H1 (cell line): ENCODE measurements at regions not wholly inside any gene's neighbourhood (a gene's known extent, or its start where the extent isn't known, plus 50 kb on each side); places are given as distances from the start of the nearest gene placed in this dataset.

ENCODE experiments used
- CTCF ChIA-PET: fragments of 300-600 bp; sonication (Branson Sonifier 250); formaldehyde crosslinking; loops from one replicate; lab custom pipeline; 2021; ENCODE audit not compliant: partially characterized antibody; lab: Charles Lee
- POLR2A ChIA-PET: fragments of 300-600 bp; sonication (Branson Sonifier 250); formaldehyde crosslinking; loops from one replicate; lab custom pipeline; 2021; ENCODE audit warnings: inconsistent platforms; ENCODE audit not compliant: partially characterized antibody; lab: Charles Lee
- DNase-seq, 2 experiments: peaks; one replicate each; pipeline versions ENCODE4 v3.0.0 to v3.0.0-alpha.2; 2010 to 2022; ENCODE audit warnings: low spot score in 2 of 2, low read depth in 1 of 2, mixed read lengths in 1 of 2
- FAIRE-seq: peaks from 2 replicates; lab custom pipeline; 2011; peaks lifted over from hg19 to GRCh38; lab: Jason Lieb, UNC
- H2AFZ ChIP-seq: 2 replicates; pipeline ENCODE4 v1.8.1; 2012; ENCODE audit warnings: low read length, inconsistent platforms
- H2AK5ac ChIP-seq: 2 replicates; pipeline ENCODE4 v1.6.1; 2013; ENCODE audit warnings: low read depth, low read length
- H2BK120ac ChIP-seq: replicated peaks from 2 replicates; pipeline ENCODE3; 2013; ENCODE audit warnings: low read depth, low read length, inconsistent platforms
- H2BK12ac ChIP-seq: 2 replicates; pipeline ENCODE4 v1.6.1; 2013; ENCODE audit warnings: low read depth, low read length
- H2BK15ac ChIP-seq: 2 replicates; pipeline ENCODE4 v1.6.1; 2013; ENCODE audit warnings: low read length
- H2BK20ac ChIP-seq: 2 replicates; pipeline ENCODE4 v1.6.1; 2013; ENCODE audit warnings: low read length
- H2BK5ac ChIP-seq: 2 replicates; pipeline ENCODE4 v1.6.1; 2013; ENCODE audit warnings: low read depth, low read length
- H3K14ac ChIP-seq: 2 replicates; pipeline ENCODE4 v1.6.1; 2013; ENCODE audit warnings: inconsistent platforms; ENCODE audit not compliant: insufficient read length
- H3K18ac ChIP-seq: 2 replicates; pipeline ENCODE4 v1.6.1; 2013; ENCODE audit warnings: low read length; ENCODE audit errors: extremely low read depth
- H3K23ac ChIP-seq: 2 replicates; pipeline ENCODE4 v1.6.1; 2013; ENCODE audit warnings: inconsistent platforms; ENCODE audit not compliant: insufficient read length
- H3K23me2 ChIP-seq: 2 replicates; pipeline ENCODE4 v1.6.1; 2013; ENCODE audit warnings: low read depth, low read length
- H3K27ac ChIP-seq: 2 replicates; pipeline ENCODE4 v1.6.1; 2011; ENCODE audit warnings: low read depth, low read length, inconsistent platforms
- H3K27me3 ChIP-seq, 4 experiments: replicated peaks in 1 of 4; 1 replicate in 1 of 4; 2 replicates in 3 of 4; pipeline versions ENCODE4 v1.6.1 to v1.8.1; 2011 to 2013; ENCODE audit warnings: low read length in 3 of 4, mild to moderate bottlenecking in 3 of 4, inconsistent platforms in 2 of 4, mixed read lengths in 2 of 4, moderate library complexity in 1 of 4; ENCODE audit not compliant: control insufficient read depth in 3 of 4, insufficient read depth in 3 of 4; ENCODE audit errors: extremely low read depth in 1 of 4
- H3K36me3 ChIP-seq, 4 experiments: 2 replicates each; pipeline versions ENCODE4 v1.6.1 to v1.8.1; 2011 to 2013; ENCODE audit warnings: mild to moderate bottlenecking in 4 of 4, low read length in 3 of 4, moderate library complexity in 2 of 4, control low read depth in 1 of 4, inconsistent platforms in 1 of 4; ENCODE audit not compliant: insufficient read depth in 4 of 4, control insufficient read depth in 2 of 4
- H3K4ac ChIP-seq: replicated peaks from 2 replicates; pipeline ENCODE3; 2013; ENCODE audit warnings: low read length, low read depth, mixed read lengths, inconsistent platforms; ENCODE audit not compliant: insufficient read length
- H3K4me1 ChIP-seq, 4 experiments: replicated peaks in 1 of 4; 1 replicate in 1 of 4; 2 replicates in 3 of 4; pipeline versions ENCODE4 v1.6.1 to v1.8.1; 2011 to 2013; ENCODE audit warnings: low read length in 3 of 4, inconsistent platforms in 2 of 4, mixed read lengths in 1 of 4; ENCODE audit not compliant: insufficient read depth in 4 of 4, control insufficient read depth in 3 of 4
- H3K4me2 ChIP-seq, 2 experiments: 2 replicates each; pipeline versions ENCODE4 v1.6.1 to v1.8.1; 2011 to 2013; ENCODE audit warnings: low read depth in 2 of 2, low read length in 2 of 2, control low read depth in 1 of 2, inconsistent platforms in 1 of 2, mild to moderate bottlenecking in 1 of 2; ENCODE audit not compliant: insufficient read depth in 1 of 2
- H3K4me3 ChIP-seq, 4 experiments: fragments of 200-600, 300-600 bp in 1 of 4; sonication (generic), shearing (Covaris generic), sonication (Bioruptor Twin) in 1 of 4; 2 replicates each; pipeline versions ENCODE4 v1.5.1 to v1.8.1; 2011 to 2016; ENCODE audit warnings: low read length in 4 of 4, low read depth in 3 of 4, control low read depth in 2 of 4, inconsistent platforms in 2 of 4, mild to moderate bottlenecking in 2 of 4, mixed read lengths in 1 of 4, moderate library complexity in 1 of 4; ENCODE audit not compliant: insufficient read depth in 2 of 4; ENCODE audit errors: extremely low read depth in 1 of 4
- H3K56ac ChIP-seq: replicated peaks from 2 replicates; pipeline ENCODE3; 2013; ENCODE audit warnings: low read depth, mild to moderate bottlenecking, mixed read lengths, low read length, inconsistent platforms; ENCODE audit not compliant: insufficient read length
- H3K79me1 ChIP-seq: 2 replicates; pipeline ENCODE4 v1.6.1; 2013; ENCODE audit warnings: low read depth, low read length, control low read depth
- H3K79me2 ChIP-seq, 2 experiments: 2 replicates each; pipeline versions ENCODE4 v1.6.1 to v1.8.1; 2012 to 2013; ENCODE audit warnings: low read length in 2 of 2, mild to moderate bottlenecking in 2 of 2, inconsistent platforms in 1 of 2; ENCODE audit not compliant: insufficient read depth in 2 of 2, control insufficient read depth in 1 of 2
- H3K9ac ChIP-seq, 4 experiments: replicated peaks in 1 of 4; 1 replicate in 1 of 4; 2 replicates in 3 of 4; pipeline versions ENCODE4 v1.6.1 to v1.8.1; 2011 to 2013; ENCODE audit warnings: low read depth in 3 of 4, low read length in 3 of 4, control low read depth in 2 of 4, mild to moderate bottlenecking in 2 of 4, moderate library complexity in 2 of 4, inconsistent platforms in 1 of 4; ENCODE audit errors: extremely low read depth in 1 of 4
- H3K9me3 ChIP-seq, 2 experiments: 2 replicates each; pipeline versions ENCODE4 v1.6.1 to v1.8.1; 2012 to 2013; ENCODE audit warnings: mild to moderate bottlenecking in 2 of 2, moderate library complexity in 2 of 2, control low read depth in 1 of 2, inconsistent platforms in 1 of 2, low read depth in 1 of 2, low read length in 1 of 2, mixed read lengths in 1 of 2; ENCODE audit not compliant: insufficient read depth in 2 of 2
- H4K20me1 ChIP-seq, 2 experiments: replicated peaks in 1 of 2; 2 replicates each; pipeline versions ENCODE3 to v1.8.1; 2011 to 2013; ENCODE audit warnings: inconsistent platforms in 2 of 2, low read length in 2 of 2, mild to moderate bottlenecking in 1 of 2; ENCODE audit not compliant: insufficient read depth in 2 of 2, control insufficient read depth in 1 of 2
- H4K5ac ChIP-seq: 2 replicates; pipeline ENCODE4 v1.6.1; 2013; ENCODE audit warnings: low read length, low read depth, mixed read lengths, inconsistent platforms; ENCODE audit not compliant: insufficient read length
- H4K8ac ChIP-seq: 2 replicates; pipeline ENCODE4 v1.8.0; 2013; ENCODE audit warnings: mild to moderate bottlenecking, moderate library complexity, low read length, inconsistent platforms; ENCODE audit not compliant: insufficient read depth; ENCODE audit errors: extremely low read depth
- H4K91ac ChIP-seq: replicated peaks from 2 replicates; pipeline ENCODE3; 2013; ENCODE audit warnings: low read length, mixed read lengths, inconsistent platforms; ENCODE audit not compliant: insufficient read length
- ATF3 ChIP-seq: IDR thresholded peaks from 2 replicates; pipeline ENCODE4 v1.6.1; 2011; ENCODE audit warnings: low read depth, mild to moderate bottlenecking, low read length; ENCODE audit not compliant: insufficient read depth
- CEBPB ChIP-seq: IDR thresholded peaks from 2 replicates; pipeline ENCODE4 v1.6.1; 2012; ENCODE audit warnings: low read depth, low read length
- CHD2 ChIP-seq: IDR thresholded peaks from 2 replicates; pipeline ENCODE4 v1.6.1; 2012; ENCODE audit warnings: low read length, improper control_type of control experiment
- EZH2 ChIP-seq: fragments of 200-600 bp; sonication (generic); IDR thresholded peaks from 2 replicates; pipeline ENCODE4 v1.7.1; 2012; ENCODE audit warnings: low read depth, mild to moderate bottlenecking, moderate library complexity, low read length, inconsistent platforms; ENCODE audit not compliant: severe bottlenecking
- WGBS, 2 experiments: shearing (Covaris generic) in 1 of 2; methylation state at CpG; one replicate each; pipeline versions ENCODE4 v1.1.6 to v1.1.7; 2013 to 2015; ENCODE audit warnings: low lambda C conversion rate in 2 of 2, mixed read lengths in 2 of 2, inconsistent platforms in 1 of 2, low coverage in 1 of 2, missing lambda C conversion rate in 1 of 2; ENCODE audit not compliant: insufficient replicate concordance in 2 of 2, insufficient coverage in 1 of 2, insufficient read length in 1 of 2; ENCODE audit errors: extremely low coverage in 1 of 2, missing lambda C conversion rate in 1 of 2; 5-methylcytosine and 5-hydroxymethylcytosine counted together

- no peak overlapping the region for H3K23ac ChIP-seq
- FAIRE-seq (no peak), DNase-seq (no peak)
- H2BK120ac ChIP-seq = no peak overlapping the region
- no peaks in the 10 kb centered on the region for H3K23me2 ChIP-seq
- no peaks in the 10 kb centered on the region for H3K79me1 ChIP-seq
- no peak overlapping the region for H3K56ac ChIP-seq
- no peak overlapping the region for H3K4me3 ChIP-seq
- no peak overlapping the region for H3K4ac ChIP-seq
- H3K27me3 ChIP-seq = no peaks in the 10 kb centered on the region
- no peak overlapping the region for H4K5ac ChIP-seq
- POLR2A ChIA-PET = no interaction called here
- CTCF ChIA-PET = no interaction called here
- H3K27ac ChIP-seq = no peak overlapping the region
- no peak overlapping the region for H2BK5ac ChIP-seq
- no peaks in the 10 kb centered on the region for H4K20me1 ChIP-seq
- H3K18ac ChIP-seq = no peak overlapping the region
- H4K8ac ChIP-seq = no peak overlapping the region
- H3K9ac ChIP-seq = no peak overlapping the region
- no peak overlapping the region for H3K14ac ChIP-seq
- no peak overlapping the region for H3K4me2 ChIP-seq
- no peak overlapping the region for H2BK15ac ChIP-seq
- H3K9me3 ChIP-seq = no peaks in the 10 kb centered on the region
- no peak overlapping the region for H2AFZ ChIP-seq
- H2BK20ac ChIP-seq = no peak overlapping the region
- H2BK12ac ChIP-seq = no peak overlapping the region
- no peaks in the 10 kb centered on the region for H3K79me2 ChIP-seq
- no peak overlapping the region for H2AK5ac ChIP-seq
- no peaks in the 10 kb centered on the region for H3K36me3 ChIP-seq
- H3K4me1 ChIP-seq = no peaks in the 10 kb centered on the region
- TF ChIP-seq CEBPB (no peak), EZH2 (no peak), ATF3 (no peak), CHD2 (no peak)
- no peak overlapping the region for H4K91ac ChIP-seq
- 92% methylated on average over 1 of the region's 1 CpG; no CpG with 5 or more reads in 1 of the 2 experiments for WGBS, 2 experiments
These were observed 1761.9 kb downstream of the PLA2G4A start for GRCh38 chr1:188590641-188591040.
